GM08714 (cell line): ENCODE measurements at regions not wholly inside any gene's neighbourhood (a gene's known extent, or its start where the extent isn't known, plus 50 kb on each side); places are given as distances from the start of the nearest gene placed in this dataset.

Experiments used
- H3K4me3 ChIP-seq: fragments of 200-500 bp; sonication (Bioruptor generic); 2 replicates; pipeline ENCODE4 v1.5.1; 2014; ENCODE audit warnings: mild to moderate bottlenecking, low read length, inconsistent platforms
- ZNF274 ChIP-seq: IDR thresholded peaks from 2 replicates; pipeline ENCODE4 v1.6.1; 2012; ENCODE audit warnings: mild to moderate bottlenecking, low read depth, low read length

GRCh38 chr2:136639651-136640050, 125.7 kb upstream of the THSD7B start:
- no peak for TF ChIP-seq ZNF274
- H3K4me3 ChIP-seq, result no peak overlapping the region

- TF ChIP-seq ZNF274, result no peak
- H3K4me3 ChIP-seq, result no peak overlapping the region
These were observed 127.2 kb upstream of the THSD7B start for GRCh38 chr2:136638193-136638592.

- no peak for TF ChIP-seq ZNF274
- no peak overlapping the region for H3K4me3 ChIP-seq
These were observed 127.9 kb upstream of the THSD7B start for GRCh38 chr2:136637402-136637801.

DNA sequence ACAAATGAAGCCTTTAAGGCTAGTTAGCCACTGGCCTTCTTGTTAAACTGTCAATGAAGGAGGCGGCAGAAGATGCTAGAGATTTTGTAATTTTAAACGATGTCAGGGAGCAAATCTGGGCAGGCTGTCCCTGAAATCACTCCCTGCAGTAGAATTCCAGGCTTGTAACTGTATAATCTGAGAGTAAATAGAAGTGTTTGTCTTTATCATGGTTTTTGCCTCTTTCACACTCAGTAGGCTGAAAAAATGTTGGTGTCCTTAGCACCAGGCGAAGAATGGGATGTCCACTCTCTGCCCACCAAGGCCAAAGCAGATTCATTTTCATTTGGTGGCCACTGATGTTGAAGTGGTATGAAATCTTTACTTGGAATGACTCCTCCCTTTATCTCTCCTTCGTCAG, 136.9 kb upstream of the THSD7B start:
- no peak overlapping the region for H3K4me3 ChIP-seq
- TF ChIP-seq ZNF274, result no peak

DNA sequence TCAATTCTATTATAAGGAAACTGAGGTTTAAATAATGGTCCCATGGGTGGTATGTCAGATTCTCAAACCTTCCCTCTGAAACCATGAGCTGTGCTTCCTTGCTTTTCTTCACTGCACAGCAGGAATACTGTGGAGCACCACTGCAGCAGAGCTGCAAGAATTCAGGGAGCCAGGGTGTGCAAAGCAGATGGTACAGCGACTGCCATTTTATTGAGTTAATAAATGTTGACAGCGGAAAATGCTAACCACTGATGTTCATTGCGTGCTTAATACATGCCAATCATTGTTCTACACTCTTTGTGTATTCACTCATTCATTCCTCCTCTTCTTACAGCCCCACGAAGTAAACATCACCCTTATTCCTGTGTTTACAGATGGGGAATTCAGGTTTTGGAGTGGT, 152.2 kb upstream of the THSD7B start:
- TF ChIP-seq ZNF274, result no peak
- H3K4me3 ChIP-seq, result no peak overlapping the region

GRCh38 chr2:136612079-136612478, 153.3 kb upstream of the THSD7B start:
- no peak overlapping the region for H3K4me3 ChIP-seq
- no peak for TF ChIP-seq ZNF274

- H3K4me3 ChIP-seq, result no peak overlapping the region
- no peak for TF ChIP-seq ZNF274
These were observed 153.9 kb upstream of the THSD7B start for GRCh38 chr2:136611451-136611850.

DNA sequence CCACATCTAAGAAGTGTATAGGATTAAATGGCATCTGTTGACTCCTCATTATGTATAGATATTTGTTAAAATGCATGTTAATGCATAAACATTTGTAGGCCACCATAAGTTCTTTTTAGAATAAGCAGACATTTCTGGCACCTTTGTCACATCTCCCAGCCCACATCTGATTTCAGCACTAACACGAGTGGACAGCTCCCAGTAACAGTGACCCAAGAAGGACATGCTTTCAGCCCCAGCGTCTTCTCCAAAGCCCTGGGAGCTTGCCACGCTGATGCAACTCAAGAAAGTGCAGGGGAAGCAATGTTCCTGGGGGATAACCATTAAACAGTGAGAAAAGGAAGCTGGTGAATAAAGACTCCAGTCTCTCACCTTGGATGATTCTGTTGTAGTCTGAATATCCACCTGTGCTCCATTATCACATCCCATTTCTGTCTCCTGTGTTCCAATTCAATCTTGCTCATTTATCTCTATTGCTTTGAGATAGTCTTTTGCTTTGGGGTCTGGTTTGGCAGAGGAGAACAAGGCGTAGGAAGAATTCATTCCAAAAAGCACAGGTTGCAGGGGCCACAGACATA, 182.6 kb upstream of the THSD7B start:
- no peak overlapping the region for H3K4me3 ChIP-seq
- TF ChIP-seq ZNF274, result no peak

DNA sequence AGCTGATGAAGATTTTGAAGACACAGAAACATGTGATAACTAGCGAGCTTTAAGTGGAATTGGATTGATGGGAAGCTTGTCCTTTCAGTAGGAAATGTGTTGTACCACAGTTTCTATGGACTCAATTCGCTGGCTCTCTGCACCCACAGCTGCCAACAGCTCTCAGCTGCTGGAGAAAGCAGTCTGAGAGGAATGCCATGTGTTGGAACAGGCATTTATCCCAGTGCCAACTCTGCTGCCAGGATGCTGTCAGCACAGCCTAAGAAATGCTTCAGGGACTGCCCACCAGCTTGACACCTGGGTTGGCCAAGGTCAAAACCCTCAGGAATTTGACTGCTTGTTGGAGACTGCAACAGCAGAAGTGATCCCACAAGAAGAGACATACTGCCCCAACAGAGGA, 193.0 kb upstream of the THSD7B start:
- H3K4me3 ChIP-seq, result no peak overlapping the region
- TF ChIP-seq ZNF274, result no peak

GRCh38 chr2:136557203-136557602, 208.1 kb upstream of the THSD7B start:
- no peak overlapping the region for H3K4me3 ChIP-seq
- TF ChIP-seq ZNF274, result no peak

- no peak for TF ChIP-seq ZNF274
These were observed 215.2 kb upstream of the THSD7B start for GRCh38 chr2:136550181-136550580.

GRCh38 chr2:136539355-136539754, 226.0 kb upstream of the THSD7B start:
- H3K4me3 ChIP-seq, result no peak overlapping the region
- no peak for TF ChIP-seq ZNF274

More at GRCh38 chr2:136550181-136550580, 215.2 kb upstream of the THSD7B start:
- H3K4me3 ChIP-seq, result no peak overlapping the region

DNA sequence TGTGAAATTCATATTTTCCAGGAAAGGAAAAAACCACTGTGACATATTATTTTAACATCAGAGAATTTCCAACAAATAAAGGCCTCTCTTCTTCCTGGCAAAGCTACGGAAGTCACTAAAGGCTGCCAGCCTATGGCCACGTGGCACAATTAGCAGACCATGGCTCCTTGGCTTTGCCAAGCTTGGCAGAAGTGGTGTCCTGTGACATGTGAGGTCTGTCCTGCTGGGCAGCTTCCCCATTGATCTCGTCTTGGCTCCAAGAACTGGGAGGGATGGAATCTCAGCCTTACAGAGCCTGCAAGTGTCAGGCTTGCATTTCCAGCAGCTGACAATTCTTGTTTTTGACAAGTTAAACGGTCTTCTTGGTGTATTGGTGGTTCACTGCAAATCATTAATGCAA, 226.9 kb upstream of the THSD7B start:
- no peak for TF ChIP-seq ZNF274
- no peak overlapping the region for H3K4me3 ChIP-seq

GRCh38 chr2:136534811-136535210, 230.5 kb upstream of the THSD7B start:
- TF ChIP-seq ZNF274, result no peak
- no peak overlapping the region for H3K4me3 ChIP-seq

DNA sequence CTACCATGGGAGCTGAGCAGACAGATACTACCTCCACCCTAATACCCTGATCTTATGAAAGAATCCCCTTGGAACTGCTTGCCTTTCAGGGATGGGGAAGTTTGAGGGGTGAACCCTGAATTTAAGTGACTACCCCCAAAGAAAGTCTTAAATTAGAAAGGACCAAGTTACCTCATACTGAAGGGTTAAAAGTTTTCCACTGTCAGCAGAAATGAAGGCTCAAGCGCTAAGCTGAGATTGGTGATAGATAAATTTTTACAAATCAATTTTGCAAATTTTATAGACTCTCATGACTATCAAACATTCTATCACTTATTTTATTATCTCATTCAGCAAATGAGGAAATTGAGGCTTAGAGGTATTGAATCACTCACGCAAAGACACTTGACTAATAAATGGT, 233.2 kb upstream of the THSD7B start:
- H3K4me3 ChIP-seq, result no peak overlapping the region
- no peak for TF ChIP-seq ZNF274

GRCh38 chr2:136531731-136532130, 233.6 kb upstream of the THSD7B start:
- H3K4me3 ChIP-seq, result no peak overlapping the region

DNA sequence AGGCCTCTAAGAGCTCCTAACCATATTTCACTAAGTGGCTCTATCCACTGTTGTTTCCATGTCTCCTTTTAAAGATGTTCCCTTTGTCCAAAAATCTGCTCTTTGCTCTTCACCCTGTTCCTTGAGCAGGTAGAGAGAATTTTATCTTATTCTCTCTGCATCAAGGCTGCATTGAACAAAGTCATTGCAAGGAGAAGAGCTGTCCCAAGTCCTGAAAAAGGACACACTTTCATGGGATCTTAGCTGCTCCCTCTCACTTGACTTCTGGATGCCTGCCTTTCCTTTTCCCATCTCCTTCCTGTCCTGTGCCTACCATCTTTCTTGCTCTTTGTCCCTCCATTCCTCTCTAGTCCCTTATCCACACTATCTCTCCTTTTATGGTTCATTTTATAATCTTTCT, 235.2 kb upstream of the THSD7B start:
- TF ChIP-seq ZNF274, result no peak
- no peak overlapping the region for H3K4me3 ChIP-seq

More at GRCh38 chr2:136531731-136532130, 233.6 kb upstream of the THSD7B start:
- no peak for TF ChIP-seq ZNF274
